HG02678 (cell line): ENCODE measurements at regions not wholly inside any gene's neighbourhood (a gene's known extent, or its start where the extent isn't known, plus 50 kb on each side); places are given as distances from the start of the nearest gene placed in this dataset.

Experiments used
- ATAC-seq: cut with Tn5 transposase; IDR thresholded peaks from one replicate; pipeline ENCODE4 v1.9.1; 2021; ENCODE audit warnings: mild to moderate bottlenecking, moderate library complexity; ENCODE audit not compliant: unreplicated experiment

DNA sequence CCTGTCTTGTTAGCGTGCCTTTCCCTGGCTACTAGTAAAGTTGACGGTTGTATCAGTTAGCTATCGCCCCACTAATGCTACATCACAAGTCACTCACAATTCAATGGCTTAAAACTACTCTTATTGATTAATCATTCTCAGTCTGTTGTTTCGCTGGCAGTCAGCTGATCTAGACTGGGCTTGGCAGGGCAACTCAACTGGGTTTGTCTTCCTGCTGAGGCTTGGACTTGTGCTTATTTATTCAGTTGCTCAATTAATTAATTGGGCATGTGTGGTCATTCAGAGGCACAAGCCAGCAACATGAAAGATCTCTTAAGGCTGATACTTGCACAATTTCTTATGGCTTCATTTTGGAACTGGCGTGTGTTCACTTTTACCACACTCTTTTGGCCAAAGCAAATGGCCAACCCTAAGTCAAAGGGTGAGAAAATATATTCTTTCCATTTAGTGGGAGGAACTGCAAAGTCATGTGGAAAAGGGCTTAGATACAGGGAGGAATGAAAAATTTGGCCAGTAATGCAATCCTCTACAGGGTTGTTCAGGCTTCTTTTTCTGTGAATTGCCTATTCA, 333.5 kb downstream of the GPR37 start:
- ATAC-seq: no peak

DNA sequence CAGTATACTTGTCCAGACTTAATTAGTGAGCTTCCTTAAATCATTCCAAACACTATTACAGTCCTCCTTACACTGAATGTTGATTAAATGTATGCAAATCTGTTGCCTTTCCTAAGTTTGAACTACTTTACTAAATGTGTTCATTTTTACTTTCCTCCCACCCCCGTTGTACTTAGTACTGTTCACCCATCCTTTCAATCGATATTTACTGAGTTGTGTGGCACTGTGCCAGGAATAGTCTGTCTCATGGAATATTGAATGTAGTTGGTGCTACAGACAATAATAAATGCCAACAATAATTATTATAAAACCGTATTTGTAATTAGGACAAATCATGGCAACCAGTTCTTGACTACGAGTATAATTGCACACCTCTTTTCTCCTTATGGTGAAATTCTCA, 335.7 kb downstream of the GPR37 start:
- ATAC-seq: no peak

DNA sequence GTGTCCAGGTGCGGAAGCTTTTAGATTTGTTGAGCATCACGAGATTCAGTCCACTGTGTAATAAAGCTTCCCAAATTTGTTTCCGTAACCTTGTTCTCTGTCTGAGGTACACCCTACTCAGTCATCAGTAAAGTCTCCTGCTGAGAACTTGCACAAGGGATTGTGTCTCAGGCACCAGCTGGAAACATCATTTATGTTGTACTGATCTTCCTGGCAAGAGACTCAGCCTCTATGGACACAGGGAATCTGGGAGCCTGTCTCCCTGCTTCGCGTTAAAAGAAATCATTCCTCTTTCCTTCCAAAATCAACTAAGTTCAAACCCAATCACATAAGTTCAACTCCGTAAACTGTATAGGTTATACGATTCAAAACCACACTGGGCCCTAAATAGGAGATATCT, 336.8 kb downstream of the GPR37 start:
- ATAC-seq: no peak

DNA sequence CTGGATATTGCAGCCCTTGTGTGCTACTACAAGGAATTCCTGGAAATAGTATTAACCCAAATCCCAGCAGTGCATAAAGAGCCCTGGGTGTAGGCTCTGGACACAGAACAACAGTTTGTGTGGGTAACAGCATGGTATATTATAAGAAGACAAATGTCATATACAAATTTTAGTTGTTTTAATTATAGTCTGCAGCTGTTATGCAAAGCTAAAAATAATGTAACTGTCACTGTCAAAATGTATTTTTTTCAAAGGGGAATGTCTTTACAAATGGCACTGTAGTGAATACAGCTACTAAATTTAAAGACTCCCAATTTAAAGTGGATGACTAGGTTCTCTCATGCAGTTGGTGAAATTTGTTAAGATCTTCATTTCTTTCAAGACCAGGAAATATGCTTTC, 339.0 kb downstream of the GPR37 start:
- ATAC-seq: no peak

DNA sequence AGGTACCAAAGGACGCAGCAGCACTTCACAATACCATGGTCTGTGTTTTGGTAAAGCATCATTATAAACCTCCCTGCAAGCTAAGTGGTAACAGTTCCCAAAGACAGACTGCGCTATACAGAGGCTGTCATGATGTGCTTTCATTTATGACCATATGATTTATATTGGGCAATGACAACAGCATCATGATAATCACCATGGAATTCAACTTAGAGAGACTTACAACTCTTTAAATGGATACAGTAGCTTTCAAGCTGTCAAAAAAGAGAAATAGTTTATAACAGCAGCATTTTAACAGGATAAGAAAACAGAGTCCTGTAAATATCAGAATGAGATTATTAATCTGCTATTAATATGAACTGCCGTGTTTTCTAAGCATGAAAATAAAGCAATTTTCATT, 341.7 kb downstream of the GPR37 start:
- ATAC-seq: no peak

DNA sequence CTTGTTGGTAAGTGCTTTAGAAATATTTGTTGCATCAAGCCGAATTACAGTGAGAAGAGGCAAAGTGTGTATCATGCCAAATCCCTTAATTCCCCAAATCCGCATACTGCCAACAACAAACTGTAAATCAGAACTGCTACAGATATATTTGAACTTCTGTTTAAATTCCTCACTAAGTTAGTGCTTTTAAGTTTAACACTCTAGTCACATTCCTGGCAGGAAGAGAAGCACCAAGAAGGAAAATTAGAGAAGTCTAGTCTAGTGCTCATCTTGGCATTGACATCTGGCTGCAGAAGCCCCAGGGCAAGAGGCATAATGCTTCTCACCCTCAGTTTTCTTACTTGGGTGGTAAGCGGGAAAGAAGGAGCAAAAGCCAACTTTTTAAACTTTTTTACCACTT, 343.5 kb downstream of the GPR37 start:
- no peak for ATAC-seq

DNA sequence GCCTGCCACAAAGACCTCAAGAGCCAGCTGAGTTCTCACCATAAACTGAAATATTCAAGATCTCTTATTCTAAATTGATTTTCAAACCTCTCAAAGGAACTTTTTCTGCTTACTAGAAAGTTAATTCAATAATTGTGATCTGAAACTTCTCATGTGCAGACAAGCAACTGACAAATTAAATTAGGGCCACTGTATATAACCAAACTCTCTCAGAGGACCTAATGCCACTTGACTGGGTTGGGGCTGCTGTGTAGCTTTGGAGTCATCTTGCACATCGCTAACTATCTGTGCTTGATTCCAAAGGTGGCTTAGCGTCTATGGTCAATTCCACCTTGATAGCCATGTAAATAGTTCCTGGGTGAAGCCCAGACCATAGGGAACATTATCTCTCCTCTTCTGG, 345.2 kb downstream of the GPR37 start:
- ATAC-seq: no peak

DNA sequence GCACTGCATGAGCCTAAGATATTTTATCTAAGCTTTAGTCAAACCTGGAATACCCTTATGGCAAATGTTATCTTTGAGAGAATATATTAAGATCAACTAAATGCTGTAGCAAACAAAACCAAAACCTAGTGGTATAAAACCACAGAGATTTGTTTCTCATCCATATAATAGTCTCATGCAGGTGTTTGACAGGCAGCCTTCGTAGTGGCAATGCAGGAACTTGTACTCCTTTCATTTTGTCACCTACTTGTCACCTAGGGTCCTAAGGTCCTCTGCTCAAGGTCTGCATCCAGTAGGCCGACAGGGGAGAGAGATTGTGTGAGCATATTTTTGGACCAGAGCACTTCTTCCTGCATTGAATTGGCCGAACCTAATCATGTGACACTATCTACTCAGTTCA, 352.6 kb downstream of the GPR37 start:
- ATAC-seq: no peak

DNA sequence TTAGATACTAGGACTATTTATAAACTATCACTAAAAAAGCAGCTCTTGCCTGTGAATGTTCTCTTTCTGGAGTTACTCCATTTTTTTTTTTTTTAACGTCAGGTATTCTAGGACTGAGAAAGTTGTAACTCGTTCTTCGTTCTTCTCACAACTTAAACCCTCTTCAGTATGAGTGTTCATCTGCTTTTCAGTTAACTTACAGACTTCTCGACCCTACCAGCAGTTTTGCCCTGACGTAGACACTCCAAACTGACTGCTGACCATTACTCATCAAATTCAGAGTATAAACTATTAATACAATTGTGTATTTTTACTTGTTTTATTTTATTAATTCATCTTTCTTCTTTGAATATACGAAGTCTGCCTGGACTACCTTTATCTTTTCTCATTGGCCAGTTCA, 353.1 kb downstream of the GPR37 start:
- ATAC-seq: no peak

DNA sequence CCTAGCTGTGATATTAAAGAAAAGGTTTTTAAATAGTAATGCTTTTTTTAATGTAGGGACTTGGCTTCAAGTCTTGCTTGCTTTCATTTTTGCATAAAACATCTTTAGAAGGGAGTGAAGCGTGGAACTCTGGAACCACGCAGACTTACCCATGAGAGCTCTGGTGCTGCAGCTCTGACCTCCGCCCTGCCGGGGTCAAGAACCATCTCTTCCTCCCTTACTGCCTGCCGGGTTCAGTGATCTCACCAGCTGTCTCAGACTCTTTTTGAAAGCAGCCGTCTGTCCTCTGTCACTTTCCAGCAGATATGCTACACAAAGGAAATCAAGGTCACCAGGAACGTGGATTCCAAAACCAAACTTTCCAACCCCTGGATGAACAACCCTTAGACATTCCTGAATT, 353.8 kb downstream of the GPR37 start:
- ATAC-seq: no peak

DNA sequence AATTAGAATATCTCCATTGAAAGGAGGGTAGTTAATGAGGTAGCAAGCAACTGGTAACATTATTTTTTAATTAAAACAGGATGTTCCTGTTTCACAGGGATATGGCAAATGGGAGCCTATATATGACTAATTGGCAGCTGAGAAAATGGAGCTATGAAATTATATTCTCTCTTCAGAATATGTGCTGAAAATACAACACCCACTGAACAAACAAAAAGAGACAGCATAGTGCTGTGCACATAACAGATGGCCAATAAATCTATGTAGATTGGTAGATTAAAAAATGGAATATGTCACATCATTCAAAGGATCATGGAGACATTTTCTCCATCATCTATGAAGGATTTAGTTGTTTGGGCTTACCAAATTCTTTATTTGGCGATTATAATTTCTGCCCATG, 362.0 kb downstream of the GPR37 start:
- ATAC-seq: no peak

DNA sequence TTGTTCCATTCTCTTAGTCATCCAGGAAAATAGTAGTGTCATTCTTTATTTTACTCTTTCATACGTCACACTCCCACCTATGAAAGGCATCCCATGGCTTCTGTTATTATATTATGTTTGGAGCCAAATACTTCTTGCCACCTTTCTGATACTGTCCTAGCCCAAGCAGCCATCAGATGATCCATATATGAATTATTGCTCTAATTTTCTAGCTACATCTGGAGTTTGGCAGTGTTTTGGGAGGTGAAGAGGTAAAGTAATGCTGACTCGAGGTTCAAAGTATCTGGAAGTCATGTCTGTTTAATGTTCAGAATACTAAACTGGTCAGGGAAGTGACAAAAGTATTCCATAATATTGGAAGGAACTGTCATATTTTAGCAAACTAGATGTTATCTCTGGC, 362.5 kb downstream of the GPR37 start:
- no peak for ATAC-seq

DNA sequence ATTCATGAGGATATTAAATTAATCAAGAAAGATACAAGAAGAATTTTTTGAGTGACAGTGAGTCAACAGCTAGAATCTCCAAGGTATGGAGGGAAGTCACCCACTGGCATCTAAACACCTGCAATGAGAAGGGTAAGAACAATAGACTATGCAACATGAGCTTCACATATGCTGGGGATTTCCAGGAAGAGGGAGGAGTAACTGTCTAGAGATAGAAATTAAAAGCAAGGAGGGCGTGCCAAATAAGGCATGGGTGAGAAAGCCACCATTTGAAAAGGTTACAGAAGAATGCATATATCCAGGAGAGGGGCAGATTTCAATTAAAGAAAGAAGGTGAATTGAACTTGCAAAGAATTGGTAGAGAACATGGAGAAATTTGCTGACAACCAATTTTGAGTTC, 365.7 kb downstream of the GPR37 start:
- no peak for ATAC-seq

DNA sequence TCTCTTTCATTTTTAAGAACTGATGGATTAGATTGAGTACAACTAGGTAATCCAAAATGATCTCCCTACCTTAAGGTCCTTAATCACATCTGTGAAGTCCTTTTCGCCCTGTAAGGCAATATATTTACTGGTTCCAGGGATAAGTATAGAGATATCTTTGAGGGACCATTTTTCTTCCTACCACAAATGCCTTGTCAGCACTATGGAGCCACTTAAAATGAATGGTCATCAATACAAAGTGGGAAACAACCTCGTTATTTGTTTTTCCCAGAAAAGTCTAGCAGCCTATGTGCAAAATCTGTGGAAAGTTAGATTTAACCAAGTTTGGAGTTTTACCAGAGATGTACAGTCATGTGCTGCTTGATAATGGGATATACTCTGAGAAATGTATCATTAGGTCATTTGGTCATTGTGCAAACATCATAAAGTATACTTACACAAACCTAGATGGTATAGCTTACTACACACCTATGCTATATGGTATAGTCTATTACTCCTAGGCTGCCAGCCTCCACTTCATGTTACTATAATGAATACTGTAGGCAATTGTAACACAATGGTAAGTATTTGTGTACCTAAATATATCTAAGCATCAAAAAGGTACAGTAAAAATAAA, 366.2 kb upstream of the TMEM229A start:
- ATAC-seq: no peak

DNA sequence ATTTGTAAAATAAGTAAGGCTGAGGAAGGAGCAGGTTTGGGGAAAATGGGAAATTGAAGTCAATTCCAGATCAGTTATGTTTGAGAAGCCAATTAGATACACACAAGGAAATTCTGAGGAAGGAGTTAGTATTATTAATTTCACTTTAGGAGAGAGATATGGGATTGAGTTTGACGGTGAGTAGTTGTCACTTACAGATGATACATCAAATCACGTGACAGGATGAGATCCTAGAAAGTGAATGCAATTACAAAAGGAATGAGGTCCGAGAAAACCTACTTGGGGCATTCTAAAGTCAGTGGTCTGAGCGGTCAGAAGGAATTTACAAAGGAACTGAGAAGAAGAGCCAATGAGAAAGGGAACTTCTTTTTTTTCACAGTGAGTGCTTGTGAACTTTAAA, 364.3 kb upstream of the TMEM229A start:
- ATAC-seq: no peak

DNA sequence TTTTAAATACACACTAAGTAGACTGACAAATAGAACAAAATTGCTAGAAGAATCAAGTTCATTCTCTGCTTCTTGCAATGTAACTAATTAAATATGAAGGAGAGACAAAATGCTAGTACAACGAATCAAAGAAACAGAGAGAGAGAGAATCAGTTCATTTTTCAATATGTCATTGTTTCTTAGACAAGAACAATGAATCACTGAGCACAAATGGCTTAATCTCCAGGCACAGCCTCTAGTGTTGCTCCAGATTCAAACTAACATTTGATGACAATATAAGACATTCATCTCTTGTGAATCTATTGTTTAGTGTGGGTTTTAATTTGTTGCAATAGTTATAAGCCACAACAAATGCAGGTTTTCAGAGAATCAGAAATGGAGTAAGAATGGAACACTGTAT, 357.4 kb upstream of the TMEM229A start:
- no peak for ATAC-seq

DNA sequence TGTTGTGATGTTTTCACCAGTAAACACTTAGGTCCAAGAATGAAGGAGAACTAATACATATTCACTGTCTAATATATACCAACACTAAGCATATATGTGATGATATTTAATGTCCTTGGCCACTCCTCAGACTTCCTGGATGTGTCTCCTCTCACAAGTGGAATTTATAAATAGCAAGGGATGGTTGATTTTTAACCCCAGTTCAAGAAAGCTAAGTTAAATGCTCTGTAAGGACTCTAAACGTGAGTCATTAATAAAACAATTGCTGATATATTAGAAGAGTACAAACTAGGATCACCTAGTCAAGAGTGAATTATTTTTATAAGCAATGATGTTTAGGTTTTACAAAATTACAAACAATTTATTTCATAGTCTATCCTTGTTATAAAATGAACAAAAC, 355.9 kb upstream of the TMEM229A start:
- no peak for ATAC-seq

DNA sequence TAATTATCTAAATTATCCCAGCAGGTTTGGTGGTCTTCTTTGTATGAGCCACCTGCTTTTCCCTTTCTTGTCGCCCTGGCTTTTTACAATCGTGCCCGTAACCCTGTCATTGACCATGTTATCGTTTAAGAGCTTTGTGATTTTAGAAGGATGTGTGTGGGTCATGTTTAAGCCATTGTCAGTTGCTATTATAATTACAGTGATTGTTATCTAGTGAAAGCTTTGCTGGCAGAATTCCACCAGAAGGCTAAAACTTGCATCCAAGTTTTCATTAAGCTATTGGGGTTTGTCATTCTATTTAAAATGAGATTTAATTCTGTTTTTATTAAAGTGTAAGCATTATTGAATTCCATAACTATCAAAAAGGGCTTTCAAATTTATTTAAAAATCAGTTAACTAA, 354.2 kb upstream of the TMEM229A start:
- ATAC-seq: no peak

DNA sequence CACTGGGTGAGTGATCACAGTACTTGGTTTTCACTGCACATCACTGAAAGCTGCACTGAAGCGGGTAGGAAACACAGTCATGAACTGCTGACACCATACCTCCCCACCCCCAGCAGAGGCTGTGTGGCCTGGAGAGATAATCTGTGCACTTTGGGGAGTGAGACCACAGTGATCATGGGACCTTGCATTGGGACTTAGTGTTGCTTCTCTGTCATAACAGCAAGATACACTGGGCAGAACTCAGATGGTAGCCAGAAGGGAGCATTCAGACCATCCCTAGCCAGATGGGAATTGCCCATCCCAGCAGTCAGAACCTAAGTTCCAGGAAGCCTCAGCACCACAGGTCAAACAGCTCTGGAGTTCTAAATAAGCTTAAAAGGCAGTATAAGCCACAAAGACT, 346.4 kb upstream of the TMEM229A start:
- ATAC-seq: no peak

DNA sequence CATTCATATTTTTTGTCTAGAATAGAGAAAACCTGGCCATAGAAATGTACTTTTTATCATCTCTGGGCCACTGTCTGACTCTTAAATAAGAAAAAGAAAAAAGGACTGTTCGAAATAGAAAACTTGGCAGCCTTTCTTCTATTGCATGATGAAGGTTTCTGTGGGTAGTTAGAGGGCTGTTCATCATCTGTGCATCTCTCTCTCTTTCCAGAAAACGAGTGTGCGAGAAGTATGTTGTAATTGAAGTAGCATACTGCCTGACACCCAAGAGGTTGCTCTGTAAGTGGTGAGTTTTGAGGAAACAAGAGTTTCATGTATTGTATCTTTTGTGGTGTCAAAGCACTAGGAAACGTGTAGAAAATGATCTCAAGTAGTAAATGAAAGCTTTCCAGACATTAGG, 343.2 kb upstream of the TMEM229A start:
- no peak for ATAC-seq

DNA sequence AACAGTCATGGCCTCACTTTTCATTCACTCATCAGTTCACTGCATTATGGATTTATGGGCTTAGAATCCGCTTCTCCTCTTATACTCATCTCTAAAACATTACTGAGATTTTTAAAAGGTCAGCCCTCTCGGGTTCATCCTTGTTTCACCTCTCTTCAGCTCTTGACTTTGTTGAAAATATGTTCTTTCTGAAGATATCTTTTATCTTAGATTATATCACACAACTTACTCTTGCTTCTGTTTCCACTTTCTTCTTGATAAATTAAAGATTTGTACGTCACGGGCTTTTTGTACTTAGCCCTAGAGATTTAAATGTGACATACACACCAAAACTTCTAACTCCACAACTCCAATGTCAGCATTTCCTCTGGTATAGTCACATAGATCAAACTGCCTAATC, 342.5 kb upstream of the TMEM229A start:
- ATAC-seq: no peak

DNA sequence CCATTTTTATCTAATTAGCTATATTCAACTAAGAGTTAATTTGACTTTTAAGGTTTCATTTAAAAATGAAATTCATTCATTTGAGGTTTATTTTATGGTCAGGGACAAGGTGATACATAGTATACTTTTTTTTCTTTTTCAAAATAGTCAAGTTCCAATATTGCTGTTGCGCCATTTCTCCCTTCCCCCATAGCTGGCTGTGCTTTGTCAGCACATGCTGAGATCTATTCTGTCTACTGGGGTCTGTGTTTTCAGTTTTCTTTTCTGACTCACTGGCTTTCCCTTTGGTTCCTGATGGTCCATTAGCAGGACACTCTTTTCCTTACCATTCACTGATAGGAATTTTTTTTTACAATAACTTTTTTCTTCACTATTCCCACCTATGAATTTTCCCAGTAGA, 336.4 kb upstream of the TMEM229A start:
- ATAC-seq: no peak

DNA sequence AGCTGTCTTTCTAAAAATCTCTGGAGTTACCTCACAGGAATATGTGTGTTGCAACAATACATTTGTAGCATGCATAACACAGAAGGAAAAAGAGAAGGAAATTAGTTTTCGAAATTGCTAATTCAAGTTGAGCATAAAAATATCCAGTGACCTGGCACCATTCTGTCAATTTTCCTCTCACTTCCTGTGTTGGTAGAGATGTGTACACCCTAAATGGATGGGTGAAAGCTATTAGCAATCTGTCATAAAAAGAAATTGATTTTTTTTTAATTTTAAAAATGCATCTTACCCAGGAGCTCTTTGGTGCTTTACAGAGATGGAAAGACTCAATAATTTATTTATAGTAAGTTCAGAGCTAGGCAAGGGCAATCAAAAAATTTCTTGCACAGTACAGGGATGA, 333.3 kb upstream of the TMEM229A start:
- ATAC-seq: no peak
